ENCODE measurements at regions not wholly inside any gene's neighbourhood (a gene's known extent, or its start where the extent isn't known, plus 50 kb on each side); places are given as distances from the start of the nearest gene placed in this dataset.
A peak's percentile ranks its signal among the peaks of the same experiment; 100 is the strongest.

- TF ChIP-seq CTCF (IDR thresholded peaks at IDR 0.05): no peak
- H3K27me3 ChIP-seq (ENCODE audit: insufficient read depth in 3 of 3, low read length in 2 of 3): no peaks in the 10 kb centered on the region
- H3K9me3 ChIP-seq: no peaks in the 10 kb centered on the region
- H3K4me3 ChIP-seq: no peak overlapping the region
- ATAC-seq (no peak), DNase-seq (peak in 1 of 2 donors; percentile 7)
- WGBS, 3 donors: 94 to 99% (median 97%) methylated on average over 13 of the region's 13 CpGs
- no peak overlapping the region for H3K27ac ChIP-seq
- intact Hi-C loops (cut with DNase I): loop anchor here in 1 of 2 donors (10.0 kb wide), 1 partner anchor 144 kb away; no protein-coding TSS in a partner anchor
- H3K36me3 ChIP-seq (ENCODE audit: insufficient read depth in 1 of 2, low read depth in 1 of 2): no peaks in the 10 kb centered on the region
- H3K4me1 ChIP-seq: peaks cover 13% of the 10 kb centered on the region
Measured at GRCh38 chr21:15289246-15289645, 224.4 kb upstream of the NRIP1 start.

- ATAC-seq: peak; percentile 84 to 93 (median 89)
- Histone ChIP-seq H3K4me3 (peak overlapping the region; percentile 54), H3K36me3 (ENCODE audit: insufficient read depth in 1 of 2, low read depth in 1 of 2) (no peaks in the 10 kb centered on the region), H3K27me3 (ENCODE audit: insufficient read depth in 3 of 3, low read length in 2 of 3) (no peaks in the 10 kb centered on the region), H3K4me1 (peaks cover 10% of the 10 kb centered on the region), H3K27ac (no peak overlapping the region), H3K9me3 (no peaks in the 10 kb centered on the region)
- DNase-seq: peak; percentile 46 to 79
- 55 to 64% (median 58%) methylated on average over 29 to 31 of the region's 31 CpGs for WGBS, 3 donors
- TF ChIP-seq CTCF (IDR thresholded peaks at IDR 0.05): no peak
- intact Hi-C loops (cut with DNase I): loop anchor here in 1 of 2 donors (10.0 kb wide), 1 partner anchor 145 kb away; no protein-coding TSS in a partner anchor
Measured at GRCh38 chr21:15289896-15290841, 225.4 kb upstream of the NRIP1 start.

DNA sequence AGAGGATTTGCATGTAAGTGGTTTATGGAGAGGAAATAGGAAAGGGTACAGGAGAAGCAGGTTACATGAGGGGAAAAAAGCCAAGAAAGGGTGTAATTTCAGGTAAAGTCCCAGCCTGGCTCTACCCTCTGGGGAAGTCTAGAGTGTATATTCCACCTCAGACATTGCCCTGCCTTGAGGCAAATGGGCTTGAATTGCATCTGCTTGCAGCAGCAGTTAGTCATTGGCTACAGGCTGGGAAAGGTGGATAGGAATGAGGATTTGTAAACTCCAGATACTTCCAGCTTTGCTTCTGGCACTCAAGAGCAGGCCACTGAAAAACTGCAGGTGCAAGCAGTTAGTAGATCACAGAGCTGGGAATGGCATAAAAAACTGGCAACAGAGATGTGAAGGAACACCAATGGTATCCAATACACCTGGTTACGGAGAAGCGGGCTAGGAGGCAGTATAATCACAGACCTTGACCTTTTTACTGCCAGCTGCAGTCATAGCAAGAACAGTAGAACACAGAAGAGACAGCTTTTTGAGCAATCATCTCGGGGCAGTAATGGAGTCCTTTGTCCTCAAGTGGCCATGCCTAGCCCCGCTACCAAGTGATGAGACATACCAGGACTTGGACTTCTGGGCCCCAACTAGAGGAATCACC lies 226.9 kb upstream of the NRIP1 start:
- ATAC-seq (no peak), DNase-seq (no peak)
- Histone ChIP-seq H3K27me3 (ENCODE audit: insufficient read depth in 3 of 3, low read length in 2 of 3) (no peaks in the 10 kb centered on the region), H3K4me3 (no peak overlapping the region), H3K27ac (no peak overlapping the region), H3K4me1 (no peaks in the 10 kb centered on the region), H3K36me3 (ENCODE audit: insufficient read depth in 1 of 2, low read depth in 1 of 2) (no peaks in the 10 kb centered on the region), H3K9me3 (no peaks in the 10 kb centered on the region)
- intact Hi-C loops (cut with DNase I): no loop called here
- no peak for TF ChIP-seq CTCF (IDR thresholded peaks at IDR 0.05)
- WGBS, 3 donors: 94 to 100% (median 94%) methylated on average over 4 of the region's 4 CpGs

GRCh38 chr21:15293240-15293639 lies 228.4 kb upstream of the NRIP1 start:
- no peaks in the 10 kb centered on the region for H3K27me3 ChIP-seq (ENCODE audit: insufficient read depth in 3 of 3, low read length in 2 of 3)
- no peaks in the 10 kb centered on the region for H3K9me3 ChIP-seq
- H3K27ac ChIP-seq: no peak overlapping the region
- H3K4me1 ChIP-seq: no peaks in the 10 kb centered on the region
- ATAC-seq (no peak), DNase-seq (no peak)
- no peaks in the 10 kb centered on the region for H3K36me3 ChIP-seq (ENCODE audit: insufficient read depth in 1 of 2, low read depth in 1 of 2)
- intact Hi-C loops (cut with DNase I): no loop called here
- no peak for TF ChIP-seq CTCF (IDR thresholded peaks at IDR 0.05)
- H3K4me3 ChIP-seq: no peak overlapping the region
